ENCODE measurements at regions not wholly inside any gene's neighbourhood (a gene's known extent, or its start where the extent isn't known, plus 50 kb on each side); places are given as distances from the start of the nearest gene placed in this dataset.

DNA sequence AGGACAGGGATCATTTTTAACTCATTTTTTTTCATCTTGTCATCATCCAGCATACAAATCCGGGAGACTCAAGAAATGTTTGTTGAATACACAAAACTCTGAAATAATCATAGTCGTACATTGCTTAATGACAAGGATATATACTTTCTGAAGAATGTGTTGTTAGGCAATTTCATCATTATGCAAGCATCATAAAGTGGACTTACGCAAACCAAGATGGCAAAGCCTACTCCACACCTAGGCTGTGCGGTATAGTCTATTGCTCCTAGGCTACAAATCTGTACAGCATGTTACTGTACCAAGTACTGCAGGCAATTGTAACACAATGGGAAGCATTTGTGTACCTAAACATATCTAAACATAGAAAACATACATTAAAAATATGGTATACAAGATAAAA is 264.1 kb downstream of the TSHZ3 start:
- no peaks in the 10 kb centered on the region for H3K4me1 Mint-ChIP-seq
- no peaks in the 10 kb centered on the region for H3K27me3 Mint-ChIP-seq
- ChIA-PET CTCF (no interaction called here), POLR2A (interaction anchor here (0.6 kb wide), 1 partner anchor 117 kb away, joined by 3 read pairs; no protein-coding TSS in a partner anchor)
- no peak overlapping the region for H3K4me3 Mint-ChIP-seq
- H3K27ac Mint-ChIP-seq = no peak overlapping the region
- no peaks in the 10 kb centered on the region for H3K9me3 Mint-ChIP-seq
- DNase-seq = no peak
- H3K36me3 Mint-ChIP-seq (ENCODE audit: low read depth) = no peaks in the 10 kb centered on the region

DNA sequence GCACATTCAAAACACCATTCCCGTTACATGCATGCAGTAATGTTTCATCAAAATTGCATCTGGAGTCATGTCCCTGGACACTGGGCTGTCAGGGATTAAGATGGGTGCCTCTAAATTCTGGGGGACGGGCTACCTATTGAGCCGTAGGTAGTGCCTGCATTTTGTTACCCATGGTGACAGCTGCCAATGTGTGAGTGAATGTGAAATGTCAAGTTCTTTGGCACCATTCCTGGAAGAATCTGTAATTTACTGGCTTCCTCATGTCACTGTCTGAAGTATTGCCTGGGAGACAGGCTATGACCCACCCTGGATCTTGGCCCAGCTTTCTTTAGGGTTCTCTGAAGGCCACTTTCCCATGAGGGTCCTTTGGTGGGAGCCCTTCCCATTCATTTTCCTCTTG is 266.1 kb downstream of the TSHZ3 start:
- Mint-ChIP-seq H3K27ac (no peak overlapping the region), H3K9me3 (no peaks in the 10 kb centered on the region), H3K36me3 (ENCODE audit: low read depth) (no peaks in the 10 kb centered on the region), H3K27me3 (no peaks in the 10 kb centered on the region), H3K4me3 (no peak overlapping the region), H3K4me1 (no peaks in the 10 kb centered on the region)
- ChIA-PET POLR2A (no interaction called here), CTCF (no interaction called here)
- DNase-seq = no peak

DNA sequence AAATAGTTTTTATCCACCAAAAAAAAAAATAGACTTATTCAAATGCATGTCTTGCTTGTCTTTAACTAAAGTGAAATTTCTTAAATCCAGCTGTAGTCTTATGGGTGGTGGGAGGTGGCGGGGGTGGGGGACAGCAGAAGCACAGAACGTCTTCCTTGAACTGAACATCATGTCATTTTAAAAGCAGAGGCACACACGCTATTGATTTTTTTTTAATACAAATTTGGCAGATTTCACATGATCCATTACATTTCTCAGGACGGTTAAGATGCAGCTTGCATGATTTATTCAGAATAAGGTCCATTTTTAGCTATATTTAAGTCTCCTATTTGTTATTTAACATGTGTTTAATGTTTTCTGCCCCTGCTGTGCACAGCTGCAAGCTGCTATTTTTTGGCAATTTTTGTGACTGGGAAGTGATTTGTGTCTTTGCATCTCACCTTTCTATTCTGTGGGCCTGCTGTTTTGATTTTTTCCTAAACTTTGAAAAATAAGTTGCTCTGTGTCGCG is 274.0 kb downstream of the TSHZ3 start:
- Mint-ChIP-seq H3K36me3 (ENCODE audit: low read depth) (no peaks in the 10 kb centered on the region), H3K4me3 (no peak overlapping the region), H3K27me3 (peaks cover 23% of the 10 kb centered on the region), H3K4me1 (no peaks in the 10 kb centered on the region), H3K9me3 (no peaks in the 10 kb centered on the region), H3K27ac (no peak overlapping the region)
- ChIA-PET POLR2A (no interaction called here), CTCF (no interaction called here)
- DNase-seq = no peak

DNA sequence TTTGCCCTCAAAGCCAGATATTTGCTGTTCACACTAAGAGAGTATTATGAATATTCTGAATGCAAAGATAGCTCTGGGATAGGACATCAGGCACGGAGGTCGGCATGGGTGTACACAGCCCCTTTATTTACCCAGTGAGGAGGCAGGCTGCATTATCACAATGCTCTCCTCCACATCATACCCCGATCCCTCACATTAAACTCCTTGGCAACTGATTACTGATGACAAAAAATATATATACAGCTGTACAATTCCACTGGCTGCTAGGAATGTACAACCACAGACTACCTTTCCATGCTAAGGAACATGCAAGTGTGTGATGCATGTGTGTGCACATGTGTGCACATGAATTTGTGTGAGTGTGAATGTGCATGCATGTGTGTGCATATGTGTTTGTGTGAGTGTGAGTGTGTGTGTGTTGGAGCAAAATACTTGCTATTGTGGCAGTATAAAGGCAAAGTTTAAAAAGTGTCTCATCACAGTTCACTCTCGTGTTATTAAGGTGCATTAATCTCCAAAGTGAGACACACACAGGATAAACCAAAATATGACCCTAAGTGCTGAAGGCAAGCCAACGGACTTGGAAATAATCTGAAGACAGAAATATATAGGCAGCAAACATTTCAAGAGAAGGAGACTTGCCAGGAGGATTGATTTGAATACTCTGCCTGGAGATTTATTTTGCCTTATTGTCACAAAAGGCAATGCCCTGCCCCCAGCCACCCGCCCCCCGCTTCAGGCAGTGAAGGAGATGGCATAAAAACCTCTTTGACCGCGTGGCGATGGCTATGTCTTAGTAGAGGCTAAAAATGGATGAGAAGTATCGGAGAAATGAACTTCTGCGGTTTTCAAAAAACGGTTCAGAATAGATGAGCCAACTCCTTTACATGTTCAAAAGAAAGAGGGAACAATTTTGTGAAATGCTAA is 274.8 kb downstream of the TSHZ3 start:
- ChIA-PET POLR2A (no interaction called here), CTCF (no interaction called here)
- no peaks in the 10 kb centered on the region for H3K9me3 Mint-ChIP-seq
- H3K27ac Mint-ChIP-seq = no peak overlapping the region
- no peak overlapping the region for H3K4me3 Mint-ChIP-seq
- peaks cover 23% of the 10 kb centered on the region for H3K27me3 Mint-ChIP-seq
- H3K36me3 Mint-ChIP-seq (ENCODE audit: low read depth) = no peaks in the 10 kb centered on the region
- H3K4me1 Mint-ChIP-seq = no peaks in the 10 kb centered on the region
- DNase-seq = no peak

DNA sequence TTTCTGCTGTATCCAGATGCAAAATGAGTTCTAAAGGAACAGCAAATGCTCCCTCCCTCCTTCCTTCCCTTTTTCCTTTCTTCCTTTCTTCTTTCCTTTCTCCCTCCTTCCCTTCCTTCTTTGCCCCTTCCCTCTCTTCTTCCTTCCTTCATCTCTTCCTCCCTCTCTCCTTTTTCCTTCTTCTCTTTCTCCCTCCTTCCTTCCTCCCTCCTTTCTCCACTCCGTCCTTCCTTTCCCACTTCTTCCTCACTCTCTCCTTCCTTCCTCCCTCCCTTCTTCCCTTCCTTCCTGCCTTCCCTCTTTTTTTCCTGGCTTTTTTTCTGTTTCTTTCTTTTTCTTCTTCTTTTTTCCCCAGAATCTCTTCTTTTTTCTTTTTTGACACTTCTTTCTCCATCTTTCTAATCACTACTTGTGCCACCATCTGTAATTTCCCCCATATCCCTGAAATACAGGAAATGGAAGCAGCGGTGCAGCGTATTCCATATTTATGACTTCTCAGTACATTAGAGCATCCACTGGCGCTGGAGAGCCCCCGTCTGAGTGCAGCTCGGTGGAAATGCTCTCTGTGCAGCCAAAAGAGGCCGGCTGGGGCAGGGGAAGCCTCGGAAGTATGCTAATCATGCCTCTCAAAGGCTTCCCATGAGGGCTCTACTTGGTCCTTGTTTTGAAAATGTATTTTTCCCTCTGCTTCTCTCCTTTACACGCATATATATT is 275.6 kb downstream of the TSHZ3 start:
- no peak overlapping the region for H3K4me3 Mint-ChIP-seq
- no peaks in the 10 kb centered on the region for H3K36me3 Mint-ChIP-seq (ENCODE audit: low read depth)
- no peak for DNase-seq
- no peaks in the 10 kb centered on the region for H3K9me3 Mint-ChIP-seq
- no peaks in the 10 kb centered on the region for H3K4me1 Mint-ChIP-seq
- H3K27me3 Mint-ChIP-seq = peaks cover 23% of the 10 kb centered on the region
- no peak overlapping the region for H3K27ac Mint-ChIP-seq
- CTCF ChIA-PET = no interaction called here
- POLR2A ChIA-PET = no interaction called here

DNA sequence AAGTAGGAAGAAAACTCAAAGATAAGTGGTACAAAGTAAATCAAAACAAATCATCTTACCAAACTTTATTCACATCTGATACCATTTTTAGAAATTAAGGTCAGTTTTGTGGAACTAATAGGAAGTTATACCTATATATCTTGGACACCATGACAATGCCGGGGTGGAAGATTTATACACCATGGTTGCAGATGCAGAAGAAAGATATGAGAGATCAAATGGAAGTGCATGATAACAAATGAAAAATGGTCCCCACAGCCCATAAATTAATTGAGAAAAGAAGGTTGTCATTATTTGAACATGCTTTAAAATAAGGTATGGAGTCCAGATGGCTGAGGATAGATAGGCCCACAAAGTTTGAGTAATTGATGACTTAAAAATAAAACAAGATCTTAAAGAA is 276.8 kb downstream of the TSHZ3 start:
- H3K4me1 Mint-ChIP-seq = no peaks in the 10 kb centered on the region
- H3K36me3 Mint-ChIP-seq (ENCODE audit: low read depth) = no peaks in the 10 kb centered on the region
- H3K4me3 Mint-ChIP-seq = no peak overlapping the region
- no peaks in the 10 kb centered on the region for H3K9me3 Mint-ChIP-seq
- peaks cover 23% of the 10 kb centered on the region for H3K27me3 Mint-ChIP-seq
- ChIA-PET CTCF (no interaction called here), POLR2A (no interaction called here)
- DNase-seq = no peak
- no peak overlapping the region for H3K27ac Mint-ChIP-seq

DNA sequence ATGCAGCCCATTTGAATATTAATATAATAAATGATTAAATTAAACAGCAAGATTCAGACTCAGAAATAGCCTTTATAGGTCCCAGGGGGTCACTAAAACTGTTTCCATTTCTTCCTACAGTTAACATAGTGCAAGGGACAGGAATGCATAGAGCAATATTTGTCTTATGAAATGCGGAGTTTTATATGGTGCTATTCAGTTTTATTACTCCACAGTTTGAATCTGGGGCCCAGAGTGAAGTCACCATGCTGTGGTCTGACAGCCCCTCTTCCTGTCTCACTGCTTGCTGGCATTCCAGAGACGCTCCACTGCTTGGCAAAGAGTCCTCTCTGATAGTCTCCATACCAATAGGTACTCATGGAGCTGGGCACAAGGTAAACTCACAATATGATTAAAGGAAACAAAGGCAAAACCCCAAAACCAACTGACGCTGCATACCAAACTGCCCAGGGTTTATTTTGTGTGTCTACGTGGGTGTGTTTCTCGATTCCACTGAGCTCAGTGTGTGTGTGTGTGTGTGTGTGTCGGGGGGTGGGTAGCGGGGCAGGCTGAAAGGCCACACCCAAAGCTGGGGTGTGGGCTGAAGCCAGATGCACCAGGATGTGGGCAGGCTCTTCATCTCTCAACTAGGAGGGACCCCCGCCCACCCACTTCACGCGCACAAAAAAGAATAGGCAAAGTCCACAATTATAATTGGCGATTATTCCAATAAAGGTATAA is 277.9 kb downstream of the TSHZ3 start:
- no peak for DNase-seq
- Mint-ChIP-seq H3K4me3 (no peak overlapping the region), H3K36me3 (ENCODE audit: low read depth) (no peaks in the 10 kb centered on the region), H3K9me3 (no peaks in the 10 kb centered on the region), H3K4me1 (no peaks in the 10 kb centered on the region), H3K27ac (no peak overlapping the region), H3K27me3 (peaks cover 23% of the 10 kb centered on the region)
- POLR2A ChIA-PET = no interaction called here
- CTCF ChIA-PET = no interaction called here

DNA sequence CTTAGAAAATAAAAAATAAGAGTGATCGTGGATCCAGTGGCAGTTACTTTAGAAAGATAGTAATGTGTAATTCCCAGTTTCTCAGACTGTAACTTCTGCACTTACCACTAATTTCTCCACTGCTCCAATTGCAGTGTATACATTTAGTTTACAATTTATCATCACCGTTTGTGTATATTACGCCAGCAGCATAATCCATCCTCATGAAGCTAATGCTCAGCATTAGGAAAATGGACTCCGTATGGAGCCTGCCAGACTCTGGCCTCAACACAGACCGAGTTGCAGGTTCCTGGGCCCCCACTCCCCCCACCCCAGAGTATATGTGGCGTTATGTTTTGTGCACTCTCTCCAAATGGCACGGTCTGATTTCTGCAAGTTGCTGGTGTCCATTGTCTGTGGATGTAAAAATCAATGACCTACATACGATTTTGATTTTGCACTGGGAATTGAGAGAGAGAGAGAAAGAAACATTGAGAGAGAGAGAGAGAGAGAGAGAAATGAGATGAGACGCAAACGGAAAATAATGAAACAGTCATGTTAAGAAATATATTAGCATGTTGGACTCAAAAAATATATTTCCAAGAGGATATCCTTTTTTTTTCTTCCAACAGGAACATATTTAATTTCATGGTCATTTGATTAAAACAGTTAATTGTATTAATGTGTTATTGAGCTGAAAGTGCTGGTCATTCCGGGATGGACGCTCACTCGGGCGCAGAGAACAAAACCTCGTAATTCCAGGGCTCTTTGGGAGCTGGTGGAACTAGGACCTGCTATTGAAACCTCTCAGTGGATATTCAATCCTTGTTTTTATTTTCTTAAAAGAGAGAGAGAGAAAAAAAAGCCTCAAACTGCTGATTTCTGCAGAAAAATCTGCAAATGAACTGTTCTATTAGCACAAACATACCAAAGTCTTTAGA is 278.8 kb downstream of the TSHZ3 start:
- no peaks in the 10 kb centered on the region for H3K36me3 Mint-ChIP-seq (ENCODE audit: low read depth)
- H3K9me3 Mint-ChIP-seq = no peaks in the 10 kb centered on the region
- ChIA-PET POLR2A (no interaction called here), CTCF (no interaction called here)
- H3K27me3 Mint-ChIP-seq = peaks cover 23% of the 10 kb centered on the region
- no peak for DNase-seq
- H3K4me1 Mint-ChIP-seq = no peaks in the 10 kb centered on the region
- H3K4me3 Mint-ChIP-seq = no peak overlapping the region
- H3K27ac Mint-ChIP-seq = no peak overlapping the region

DNA sequence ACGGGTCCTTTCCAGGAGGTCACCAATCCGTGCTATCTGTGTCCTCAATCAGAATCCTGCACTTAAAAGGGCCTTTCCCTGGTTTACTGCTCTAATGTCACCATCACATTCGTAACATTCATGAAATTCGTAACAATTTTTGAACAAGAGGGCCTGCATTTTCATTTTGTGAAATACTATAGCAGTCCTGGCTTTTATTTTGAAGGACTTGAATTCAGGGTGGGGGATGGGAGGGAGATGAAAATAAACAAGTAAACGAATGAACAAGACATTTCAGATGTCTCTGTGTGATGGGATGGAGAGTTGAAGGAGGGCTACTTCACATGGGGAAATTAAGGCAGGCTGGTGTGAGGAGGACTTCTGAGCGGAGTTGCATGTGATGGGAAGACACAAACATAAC is 281.0 kb downstream of the TSHZ3 start:
- no peaks in the 10 kb centered on the region for H3K36me3 Mint-ChIP-seq (ENCODE audit: low read depth)
- peaks cover 11% of the 10 kb centered on the region for H3K27me3 Mint-ChIP-seq
- H3K27ac Mint-ChIP-seq = no peak overlapping the region
- DNase-seq = no peak
- no peak overlapping the region for H3K4me3 Mint-ChIP-seq
- CTCF ChIA-PET = no interaction called here
- no peaks in the 10 kb centered on the region for H3K9me3 Mint-ChIP-seq
- H3K4me1 Mint-ChIP-seq = no peaks in the 10 kb centered on the region
- POLR2A ChIA-PET = no interaction called here

DNA sequence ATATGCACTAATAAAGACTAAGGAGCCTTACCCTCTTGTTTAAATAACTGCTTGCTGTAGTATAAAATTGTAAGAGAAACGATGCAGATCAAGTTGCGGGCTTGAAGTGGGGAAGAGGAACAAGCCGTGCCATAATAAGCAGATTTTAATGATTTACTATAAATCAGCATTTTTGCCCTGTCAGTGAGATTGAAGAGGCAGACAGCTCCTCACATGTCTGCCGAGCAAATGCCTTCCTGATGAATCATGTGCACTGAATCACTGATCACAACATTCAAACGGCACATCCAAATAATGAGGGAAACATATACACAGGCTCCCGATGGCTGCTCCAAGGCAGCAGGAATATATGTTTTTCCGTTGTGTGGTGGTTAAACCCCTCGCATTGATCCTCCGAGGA is 282.9 kb downstream of the TSHZ3 start:
- Mint-ChIP-seq H3K4me3 (no peak overlapping the region), H3K36me3 (ENCODE audit: low read depth) (no peaks in the 10 kb centered on the region), H3K4me1 (no peaks in the 10 kb centered on the region), H3K27me3 (peaks cover 3% of the 10 kb centered on the region), H3K27ac (no peak overlapping the region), H3K9me3 (no peaks in the 10 kb centered on the region)
- POLR2A ChIA-PET = no interaction called here
- CTCF ChIA-PET = no interaction called here
- DNase-seq = no peak

DNA sequence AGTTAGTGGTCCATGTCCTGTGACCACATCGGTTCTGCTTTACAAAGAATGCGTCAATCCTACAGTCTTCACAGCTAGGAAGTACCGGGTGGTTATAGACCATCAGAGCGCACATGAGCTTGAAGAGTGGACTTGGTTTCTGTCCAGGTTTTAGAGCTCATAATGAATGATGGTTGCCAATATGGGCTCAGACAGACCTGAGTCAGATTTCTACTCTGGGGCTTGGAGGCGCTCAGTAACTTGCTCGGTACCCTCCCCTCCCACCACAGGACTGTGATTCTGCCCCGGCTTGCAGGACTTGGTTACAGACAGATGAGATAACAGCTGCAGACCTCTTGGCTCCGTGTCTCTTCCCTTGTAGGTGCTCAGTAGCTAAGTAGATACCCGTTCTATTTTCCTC is 284.7 kb downstream of the TSHZ3 start:
- ChIA-PET CTCF (no interaction called here), POLR2A (interaction anchor here (1.4 kb wide), 1 partner anchor 10 kb away, joined by 3 read pairs; no protein-coding TSS in a partner anchor)
- H3K4me3 Mint-ChIP-seq = no peak overlapping the region
- H3K36me3 Mint-ChIP-seq (ENCODE audit: low read depth) = no peaks in the 10 kb centered on the region
- H3K27me3 Mint-ChIP-seq = no peaks in the 10 kb centered on the region
- peaks cover 4% of the 10 kb centered on the region for H3K9me3 Mint-ChIP-seq
- no peak overlapping the region for H3K27ac Mint-ChIP-seq
- DNase-seq = no peak
- no peaks in the 10 kb centered on the region for H3K4me1 Mint-ChIP-seq

DNA sequence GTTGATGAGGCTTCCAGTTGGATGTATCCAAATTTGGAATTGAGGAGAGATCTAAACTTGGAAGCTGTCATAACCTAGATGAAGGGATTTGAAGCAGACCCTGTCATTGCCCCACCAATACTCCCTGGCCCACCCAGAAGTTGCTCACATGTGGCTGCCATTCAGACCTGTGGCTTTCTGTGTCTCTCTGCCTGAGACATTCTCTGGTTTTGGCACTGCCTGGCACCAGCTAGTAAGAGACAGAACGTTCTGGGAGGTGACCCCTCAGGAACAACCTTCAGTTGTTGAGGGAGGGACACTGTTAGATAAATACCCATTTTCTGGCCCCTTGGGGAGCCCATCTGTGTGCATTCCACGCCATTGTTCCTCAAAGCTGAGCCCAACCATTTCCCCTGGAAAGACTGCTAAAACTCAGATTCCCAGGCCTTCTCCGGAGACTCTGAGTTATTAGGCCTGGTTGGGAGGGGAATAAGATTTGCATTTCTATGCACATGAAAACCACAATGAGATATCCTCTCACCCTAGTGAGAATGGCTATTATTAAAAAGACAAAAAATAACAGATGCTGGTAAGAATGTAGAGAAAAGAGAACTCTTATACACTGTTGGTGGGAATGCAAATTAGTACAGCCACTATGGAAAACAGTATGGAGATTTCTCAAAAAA is 290.4 kb downstream of the TSHZ3 start:
- DNase-seq = no peak
- H3K36me3 Mint-ChIP-seq (ENCODE audit: low read depth) = no peaks in the 10 kb centered on the region
- peaks cover 4% of the 10 kb centered on the region for H3K9me3 Mint-ChIP-seq
- CTCF ChIA-PET = no interaction called here
- H3K4me1 Mint-ChIP-seq = no peaks in the 10 kb centered on the region
- H3K4me3 Mint-ChIP-seq = no peak overlapping the region
- POLR2A ChIA-PET = no interaction called here
- H3K27me3 Mint-ChIP-seq = no peaks in the 10 kb centered on the region
- no peak overlapping the region for H3K27ac Mint-ChIP-seq
